ENCODE measurements at regions not wholly inside any gene's neighbourhood (a gene's known extent, or its start where the extent isn't known, plus 50 kb on each side); places are given as distances from the start of the nearest gene placed in this dataset.
A peak's percentile ranks its signal among the peaks of the same experiment; 100 is the strongest.

GRCh38 chr7:148940702-148941597 lies 56.9 kb upstream of the EZH2 start (continued):
- TF ChIP-seq ZNF18 (CRISPR knock-in tag; IDR thresholded peaks at IDR 0.05; ENCODE audit: insufficient replicate concordance) (no peak), TERF1 (CRISPR knock-in tag; IDR thresholded peaks at IDR 0.05) (no peak), ZNF749 (CRISPR knock-in tag; IDR thresholded peaks at IDR 0.05; ENCODE audit: borderline replicate concordance) (no peak), ZNF747 (CRISPR knock-in tag; IDR thresholded peaks at IDR 0.05; ENCODE audit: borderline replicate concordance) (peak; percentile 80; the same call in 1 of the 2 replicates), E2F2 (CRISPR knock-in tag; IDR thresholded peaks at IDR 0.05; ENCODE audit: borderline replicate concordance) (peak; percentile 36; the same call in 1 of the 2 replicates), RAD51 (IDR thresholded peaks at IDR 0.05; ENCODE audit: borderline replicate concordance) (peak; percentile 41; the same call in 1 of the 2 replicates), TBL1XR1 (IDR thresholded peaks at IDR 0.05; ENCODE audit: borderline replicate concordance, low read length, partially characterized antibody) (no peak), ZNF562 (CRISPR knock-in tag; IDR thresholded peaks at IDR 0.05; ENCODE audit: borderline replicate concordance) (no peak), ZNF547 (CRISPR knock-in tag; IDR thresholded peaks at IDR 0.05) (peak; percentile 25; the same call in 1 of the 2 replicates), ISX (CRISPR knock-in tag; conservative IDR thresholded peaks at IDR 0.05) (no peak; the same call in 1 of the 2 replicates), HIVEP1 (CRISPR knock-in tag; IDR thresholded peaks at IDR 0.05) (0 out of 2 replicates have a peak, but pooled peaks have one; percentile 34)
- TF ChIP-seq, protein P1, sequence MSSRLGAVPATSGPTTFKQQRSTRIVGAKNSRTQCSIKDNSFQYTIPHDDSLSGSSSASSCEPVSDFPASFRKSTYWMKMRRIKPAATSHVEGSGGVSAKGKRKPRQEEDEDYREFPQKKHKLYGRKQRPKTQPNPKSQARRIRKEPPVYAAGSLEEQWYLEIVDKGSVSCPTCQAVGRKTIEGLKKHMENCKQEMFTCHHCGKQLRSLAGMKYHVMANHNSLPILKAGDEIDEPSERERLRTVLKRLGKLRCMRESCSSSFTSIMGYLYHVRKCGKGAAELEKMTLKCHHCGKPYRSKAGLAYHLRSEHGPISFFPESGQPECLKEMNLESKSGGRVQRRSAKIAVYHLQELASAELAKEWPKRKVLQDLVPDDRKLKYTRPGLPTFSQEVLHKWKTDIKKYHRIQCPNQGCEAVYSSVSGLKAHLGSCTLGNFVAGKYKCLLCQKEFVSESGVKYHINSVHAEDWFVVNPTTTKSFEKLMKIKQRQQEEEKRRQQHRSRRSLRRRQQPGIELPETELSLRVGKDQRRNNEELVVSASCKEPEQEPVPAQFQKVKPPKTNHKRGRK (CRISPR knock-in tag; IDR thresholded peaks at IDR 0.05) = no peak
- TF ChIP-seq, protein P2, sequence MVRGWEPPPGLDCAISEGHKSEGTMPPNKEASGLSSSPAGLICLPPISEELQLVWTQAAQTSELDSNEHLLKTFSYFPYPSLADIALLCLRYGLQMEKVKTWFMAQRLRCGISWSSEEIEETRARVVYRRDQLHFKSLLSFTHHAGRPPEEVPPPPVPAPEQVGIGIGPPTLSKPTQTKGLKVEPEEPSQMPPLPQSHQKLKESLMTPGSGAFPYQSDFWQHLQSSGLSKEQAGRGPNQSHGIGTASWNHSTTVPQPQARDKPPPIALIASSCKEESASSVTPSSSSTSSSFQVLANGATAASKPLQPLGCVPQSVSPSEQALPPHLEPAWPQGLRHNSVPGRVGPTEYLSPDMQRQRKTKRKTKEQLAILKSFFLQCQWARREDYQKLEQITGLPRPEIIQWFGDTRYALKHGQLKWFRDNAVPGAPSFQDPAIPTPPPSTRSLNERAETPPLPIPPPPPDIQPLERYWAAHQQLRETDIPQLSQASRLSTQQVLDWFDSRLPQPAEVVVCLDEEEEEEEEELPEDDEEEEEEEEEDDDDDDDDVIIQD (CRISPR knock-in tag; IDR thresholded peaks at IDR 0.05; ENCODE audit: low read depth) = 0 out of 2 replicates have a peak, but pooled peaks have one; percentile 7
- TF ChIP-seq, protein P3, sequence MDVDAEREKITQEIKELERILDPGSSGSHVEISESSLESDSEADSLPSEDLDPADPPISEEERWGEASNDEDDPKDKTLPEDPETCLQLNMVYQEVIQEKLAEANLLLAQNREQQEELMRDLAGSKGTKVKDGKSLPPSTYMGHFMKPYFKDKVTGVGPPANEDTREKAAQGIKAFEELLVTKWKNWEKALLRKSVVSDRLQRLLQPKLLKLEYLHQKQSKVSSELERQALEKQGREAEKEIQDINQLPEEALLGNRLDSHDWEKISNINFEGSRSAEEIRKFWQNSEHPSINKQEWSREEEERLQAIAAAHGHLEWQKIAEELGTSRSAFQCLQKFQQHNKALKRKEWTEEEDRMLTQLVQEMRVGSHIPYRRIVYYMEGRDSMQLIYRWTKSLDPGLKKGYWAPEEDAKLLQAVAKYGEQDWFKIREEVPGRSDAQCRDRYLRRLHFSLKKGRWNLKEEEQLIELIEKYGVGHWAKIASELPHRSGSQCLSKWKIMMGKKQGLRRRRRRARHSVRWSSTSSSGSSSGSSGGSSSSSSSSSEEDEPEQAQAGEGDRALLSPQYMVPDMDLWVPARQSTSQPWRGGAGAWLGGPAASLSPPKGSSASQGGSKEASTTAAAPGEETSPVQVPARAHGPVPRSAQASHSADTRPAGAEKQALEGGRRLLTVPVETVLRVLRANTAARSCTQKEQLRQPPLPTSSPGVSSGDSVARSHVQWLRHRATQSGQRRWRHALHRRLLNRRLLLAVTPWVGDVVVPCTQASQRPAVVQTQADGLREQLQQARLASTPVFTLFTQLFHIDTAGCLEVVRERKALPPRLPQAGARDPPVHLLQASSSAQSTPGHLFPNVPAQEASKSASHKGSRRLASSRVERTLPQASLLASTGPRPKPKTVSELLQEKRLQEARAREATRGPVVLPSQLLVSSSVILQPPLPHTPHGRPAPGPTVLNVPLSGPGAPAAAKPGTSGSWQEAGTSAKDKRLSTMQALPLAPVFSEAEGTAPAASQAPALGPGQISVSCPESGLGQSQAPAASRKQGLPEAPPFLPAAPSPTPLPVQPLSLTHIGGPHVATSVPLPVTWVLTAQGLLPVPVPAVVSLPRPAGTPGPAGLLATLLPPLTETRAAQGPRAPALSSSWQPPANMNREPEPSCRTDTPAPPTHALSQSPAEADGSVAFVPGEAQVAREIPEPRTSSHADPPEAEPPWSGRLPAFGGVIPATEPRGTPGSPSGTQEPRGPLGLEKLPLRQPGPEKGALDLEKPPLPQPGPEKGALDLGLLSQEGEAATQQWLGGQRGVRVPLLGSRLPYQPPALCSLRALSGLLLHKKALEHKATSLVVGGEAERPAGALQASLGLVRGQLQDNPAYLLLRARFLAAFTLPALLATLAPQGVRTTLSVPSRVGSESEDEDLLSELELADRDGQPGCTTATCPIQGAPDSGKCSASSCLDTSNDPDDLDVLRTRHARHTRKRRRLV (CRISPR knock-in tag; IDR thresholded peaks at IDR 0.05) = peak; percentile 100
